Smooth muscle cell (in vitro differentiated cells): ENCODE measurements at regions not wholly inside any gene's neighbourhood (a gene's known extent, or its start where the extent isn't known, plus 50 kb on each side); places are given as distances from the start of the nearest gene placed in this dataset.

Experiments used
- DNase-seq: peaks from one replicate; lab custom pipeline; 2025; ENCODE audit not compliant: unreplicated experiment; lab: John Stamatoyannopoulos, UW
- H2AFZ ChIP-seq: fragments of 200-600 bp; sonication (generic); 2 replicates; pipeline ENCODE4 v1.6.0; 2016; ENCODE audit warnings: antibody characterized with exemption, low read depth, mild to moderate bottlenecking
- H3F3A ChIP-seq: fragments of 200-600 bp; sonication (generic); 2 replicates; pipeline ENCODE4 v1.6.0; 2017; ENCODE audit warnings: antibody characterized with exemption, low read depth
- H3K27ac ChIP-seq: fragments of 200-600 bp; sonication (generic); 2 replicates; pipeline ENCODE4 v1.5.1; 2016; ENCODE audit warnings: low read depth, mild to moderate bottlenecking
- H3K27me3 ChIP-seq: fragments of 200-600 bp; sonication (generic); 2 replicates; pipeline ENCODE4 v1.6.1; 2016; ENCODE audit warnings: low read depth, mild to moderate bottlenecking
- H3K36me3 ChIP-seq: fragments of 200-600 bp; sonication (generic); 2 replicates; pipeline ENCODE4 v1.5.1; 2016; ENCODE audit warnings: low read depth
- H3K4me1 ChIP-seq: fragments of 200-600 bp; sonication (generic); 2 replicates; pipeline ENCODE4 v1.5.1; 2016; ENCODE audit warnings: low read depth
- H3K4me2 ChIP-seq: fragments of 200-600 bp; sonication (generic); 2 replicates; pipeline ENCODE4 v1.6.0; 2016; ENCODE audit warnings: mild to moderate bottlenecking
- H3K4me3 ChIP-seq: fragments of 200-600 bp; sonication (generic); 2 replicates; pipeline ENCODE4 v1.5.1; 2016; ENCODE audit warnings: mild to moderate bottlenecking
- H3K79me2 ChIP-seq: fragments of 200-600 bp; sonication (generic); 2 replicates; pipeline ENCODE4 v1.6.0; 2016; ENCODE audit warnings: low read depth, mild to moderate bottlenecking
- H3K9ac ChIP-seq: fragments of 200-600 bp; sonication (generic); 2 replicates; pipeline ENCODE4 v1.6.0; 2016; ENCODE audit warnings: low read depth
- H3K9me3 ChIP-seq: fragments of 200-600 bp; sonication (generic); replicated peaks from 2 replicates; pipeline ENCODE4 v1.5.1; 2016; ENCODE audit warnings: low read depth
- H4K20me1 ChIP-seq: fragments of 200-600 bp; sonication (generic); 2 replicates; pipeline ENCODE4 v1.6.0; 2016; ENCODE audit warnings: low read depth
- CTCF ChIP-seq: fragments of 200-600 bp; sonication (generic); IDR thresholded peaks from 2 replicates; pipeline ENCODE4 v1.5.1; 2017; ENCODE audit warnings: borderline replicate concordance, mild to moderate bottlenecking, antibody characterized with exemption; ENCODE audit not compliant: insufficient read depth, poor library complexity, severe bottlenecking
- WGBS: methylation state at CpG from one replicate; pipeline ENCODE4 v1.1.7; 2016; ENCODE audit warnings: low lambda C conversion rate; 5-methylcytosine and 5-hydroxymethylcytosine counted together

GRCh38 chr5:159658266-159658925, 257.9 kb upstream of the ADRA1B start:
- H2AFZ ChIP-seq, result no peak overlapping the region
- no peak overlapping the region for H3K27ac ChIP-seq
- no peak overlapping the region for H3K9ac ChIP-seq
- no peaks in the 10 kb centered on the region for H3K79me2 ChIP-seq
- no peaks in the 10 kb centered on the region for H3K9me3 ChIP-seq
- WGBS, result 94% methylated on average over 10 of the region's 10 CpGs
- no peaks in the 10 kb centered on the region for H3K27me3 ChIP-seq
- H3K4me3 ChIP-seq, result no peak overlapping the region
- no peak for TF ChIP-seq CTCF
- DNase-seq, result no peak
- no peaks in the 10 kb centered on the region for H3K4me1 ChIP-seq
- no peaks in the 10 kb centered on the region for H3F3A ChIP-seq
- H4K20me1 ChIP-seq, result no peaks in the 10 kb centered on the region
- no peak overlapping the region for H3K4me2 ChIP-seq
- H3K36me3 ChIP-seq, result no peaks in the 10 kb centered on the region

GRCh38 chr5:159660401-159660800, 255.9 kb upstream of the ADRA1B start:
- Histone ChIP-seq H3K4me3 (no peak overlapping the region), H3K9me3 (no peaks in the 10 kb centered on the region), H3K27me3 (no peaks in the 10 kb centered on the region), H3K27ac (no peak overlapping the region), H3K79me2 (no peaks in the 10 kb centered on the region), H3K4me1 (no peaks in the 10 kb centered on the region), H3F3A (no peaks in the 10 kb centered on the region), H3K36me3 (no peaks in the 10 kb centered on the region), H3K4me2 (no peak overlapping the region), H2AFZ (no peak overlapping the region), H4K20me1 (no peaks in the 10 kb centered on the region), H3K9ac (no peak overlapping the region)
- WGBS, result 72% methylated on average over 2 of the region's 2 CpGs
- no peak for TF ChIP-seq CTCF
- no peak for DNase-seq

DNA sequence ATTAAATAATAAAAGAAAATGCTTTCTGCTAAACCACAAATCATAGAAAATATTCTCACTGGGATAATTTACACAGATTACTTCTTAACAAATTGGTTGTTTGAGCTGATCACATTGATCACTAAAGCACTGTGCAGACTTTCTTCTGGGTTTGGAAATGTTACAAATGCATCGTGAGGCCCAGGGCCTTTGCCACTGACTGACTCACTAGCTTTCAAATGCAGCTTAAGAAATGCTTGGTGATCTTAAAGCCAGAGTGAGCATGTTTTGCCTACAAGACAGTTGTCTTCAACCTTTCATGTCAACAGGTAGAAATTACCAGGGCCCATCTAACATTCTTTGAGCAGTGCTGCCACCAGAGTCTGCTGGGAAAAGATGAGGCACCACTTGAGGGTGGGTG, 252.3 kb upstream of the ADRA1B start:
- no peaks in the 10 kb centered on the region for H4K20me1 ChIP-seq
- DNase-seq, result no peak
- 45% methylated on average over 1 of the region's 1 CpG for WGBS
- no peaks in the 10 kb centered on the region for H3K79me2 ChIP-seq
- H3K4me1 ChIP-seq, result no peaks in the 10 kb centered on the region
- no peak overlapping the region for H3K9ac ChIP-seq
- no peaks in the 10 kb centered on the region for H3F3A ChIP-seq
- TF ChIP-seq CTCF, result no peak
- no peaks in the 10 kb centered on the region for H3K9me3 ChIP-seq
- H2AFZ ChIP-seq, result no peak overlapping the region
- no peak overlapping the region for H3K4me2 ChIP-seq
- H3K4me3 ChIP-seq, result no peak overlapping the region
- no peak overlapping the region for H3K27ac ChIP-seq
- no peaks in the 10 kb centered on the region for H3K27me3 ChIP-seq
- no peaks in the 10 kb centered on the region for H3K36me3 ChIP-seq

- no peak overlapping the region for H3K4me2 ChIP-seq
- no peaks in the 10 kb centered on the region for H3K79me2 ChIP-seq
- no peak overlapping the region for H3K27ac ChIP-seq
- no peak for DNase-seq
- no peak overlapping the region for H3K9ac ChIP-seq
- no peak overlapping the region for H2AFZ ChIP-seq
- H3K36me3 ChIP-seq, result no peaks in the 10 kb centered on the region
- no peaks in the 10 kb centered on the region for H3F3A ChIP-seq
- 78% methylated on average over 2 of the region's 2 CpGs for WGBS
- no peaks in the 10 kb centered on the region for H3K4me1 ChIP-seq
- TF ChIP-seq CTCF, result no peak
- H3K27me3 ChIP-seq, result no peaks in the 10 kb centered on the region
- H3K9me3 ChIP-seq, result no peaks in the 10 kb centered on the region
- H4K20me1 ChIP-seq, result no peaks in the 10 kb centered on the region
- no peak overlapping the region for H3K4me3 ChIP-seq
Measured at GRCh38 chr5:159667286-159667685, 249.0 kb upstream of the ADRA1B start.
